HAP-1 (cell line): ENCODE measurements at regions not wholly inside any gene's neighbourhood (a gene's known extent, or its start where the extent isn't known, plus 50 kb on each side); places are given as distances from the start of the nearest gene placed in this dataset.

Source experiments
- DNase-seq, 2 experiments: peaks; one replicate each; pipeline ENCODE4 v3.0.0-alpha.2; 2016 to 2020; ENCODE audit warnings: low spot score in 2 of 2
- H3K27me3 ChIP-seq: fragments of 250-450 bp; sonication (Bioruptor Pico); 2 replicates; pipeline ENCODE4 v1.5.1; 2020; ENCODE audit warnings: low read depth, mild to moderate bottlenecking, moderate library complexity
- H3K36me3 ChIP-seq: fragments of 250-450 bp; sonication (Bioruptor Pico); replicated peaks from 2 replicates; pipeline ENCODE4 v1.5.1; 2020; ENCODE audit warnings: mild to moderate bottlenecking
- H3K4me1 ChIP-seq: fragments of 250-450 bp; sonication (Bioruptor Pico); 2 replicates; pipeline ENCODE4 v1.5.1; 2020; ENCODE audit warnings: mild to moderate bottlenecking
- H3K4me3 ChIP-seq: fragments of 250-450 bp; sonication (Bioruptor Pico); 2 replicates; pipeline ENCODE4 v1.5.1; 2020; ENCODE audit warnings: mild to moderate bottlenecking, moderate library complexity
- H3K9me3 ChIP-seq: fragments of 250-450 bp; sonication (Bioruptor Pico); 2 replicates; pipeline ENCODE4 v1.5.1; 2020; ENCODE audit warnings: mild to moderate bottlenecking, moderate library complexity
- in situ Hi-C: fragments of 300-500 bp; cut with MboI; formaldehyde crosslinking; loops from 3 replicates; pipeline ENCODE4 v1.14.3; 2020; ENCODE audit warnings: low sequenced_read_pairs, inconsistent platforms, mixed read lengths

DNA sequence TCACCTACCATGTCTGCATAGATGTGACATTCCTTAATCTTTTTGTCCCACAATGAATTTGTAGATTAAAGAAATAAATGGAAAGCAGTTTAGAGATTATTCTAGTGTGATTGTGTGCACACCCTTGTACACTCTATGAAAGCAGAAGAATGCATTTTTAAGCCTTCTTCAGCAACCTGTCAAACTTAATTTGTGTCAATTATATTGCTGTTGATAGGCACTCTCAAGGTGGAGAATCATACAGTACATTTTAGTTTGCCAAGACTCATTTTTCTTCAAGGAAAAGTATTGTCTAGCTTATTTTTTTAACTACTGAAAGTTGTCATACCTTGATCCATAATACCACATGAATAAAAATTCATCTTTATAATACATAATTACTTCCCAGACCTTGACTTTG, 1898.9 kb downstream of the OLFM4 start:
- in situ Hi-C loops, result no loop called here

GRCh38 chr13:54928071-54928470, 1899.5 kb downstream of the OLFM4 start:
- Histone ChIP-seq H3K4me1 (0 out of 2 replicates have a peak, but pooled peaks cover 2% of the 10 kb centered on the region), H3K27me3 (no peaks in the 10 kb centered on the region), H3K9me3 (no peaks in the 10 kb centered on the region), H3K4me3 (no peak overlapping the region), H3K36me3 (no peaks in the 10 kb centered on the region)
- no peak for DNase-seq
- in situ Hi-C loops, result no loop called here

More for the DNA sequence above, 1898.9 kb downstream of the OLFM4 start:
- H3K27me3 ChIP-seq, result no peaks in the 10 kb centered on the region
- H3K9me3 ChIP-seq, result no peaks in the 10 kb centered on the region
- 0 out of 2 replicates have a peak, but pooled peaks cover 2% of the 10 kb centered on the region for H3K4me1 ChIP-seq
- H3K4me3 ChIP-seq, result no peak overlapping the region
- no peaks in the 10 kb centered on the region for H3K36me3 ChIP-seq
- DNase-seq, result peak in 1 of 2 experiments; percentile 39

- Histone ChIP-seq H3K36me3 (no peaks in the 10 kb centered on the region), H3K9me3 (no peaks in the 10 kb centered on the region), H3K27me3 (no peaks in the 10 kb centered on the region), H3K4me3 (no peak overlapping the region), H3K4me1 (peaks cover 15% of the 10 kb centered on the region)
- peak; percentile 33 to 79 for DNase-seq
- in situ Hi-C loops, result no loop called here
Measured at GRCh38 chr13:54934121-54934520, 1905.5 kb downstream of the OLFM4 start.

DNA sequence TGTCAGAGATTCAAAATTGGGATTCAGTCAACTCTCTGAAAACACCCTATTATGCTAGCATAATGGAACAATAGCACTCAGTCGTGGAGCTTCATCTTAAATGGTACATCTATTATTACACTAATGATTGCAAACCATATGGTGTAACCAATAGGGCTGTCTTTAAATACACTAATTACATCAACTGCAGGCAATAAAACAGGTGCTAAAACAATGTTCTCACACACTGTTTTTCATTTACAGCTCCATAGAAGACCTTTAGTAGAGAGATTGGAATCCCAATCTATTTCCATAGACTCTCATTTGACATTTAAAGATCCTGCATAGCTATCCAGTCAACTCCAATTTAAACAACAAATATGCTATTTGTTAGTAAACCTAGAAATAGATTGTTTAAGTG, 1917.4 kb downstream of the OLFM4 start:
- no peaks in the 10 kb centered on the region for H3K36me3 ChIP-seq
- H3K9me3 ChIP-seq, result no peaks in the 10 kb centered on the region
- no peaks in the 10 kb centered on the region for H3K27me3 ChIP-seq
- H3K4me1 ChIP-seq, result no peaks in the 10 kb centered on the region
- peak in 1 of 2 experiments; percentile 61 for DNase-seq
- no peak overlapping the region for H3K4me3 ChIP-seq
- in situ Hi-C loops, result no loop called here

DNA sequence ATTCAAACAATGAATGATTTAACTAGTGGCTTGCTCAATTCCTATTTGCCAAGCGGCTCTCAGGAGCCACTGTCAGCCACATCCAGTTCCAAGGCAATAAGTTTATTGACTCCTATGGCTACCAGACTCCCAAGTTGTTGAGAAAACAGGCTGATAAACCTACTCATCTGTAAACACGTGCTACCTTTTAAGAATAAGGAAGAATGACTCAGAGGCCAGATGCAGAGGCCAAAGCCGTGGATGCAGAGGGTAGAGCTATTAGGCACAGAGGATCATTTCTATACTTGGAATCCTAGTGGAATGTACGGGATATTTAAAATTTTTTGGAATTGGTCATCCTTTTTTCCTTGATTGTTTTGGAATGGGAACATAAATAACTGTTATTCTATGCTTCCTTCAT, 1921.1 kb downstream of the OLFM4 start:
- Histone ChIP-seq H3K4me3 (no peak overlapping the region), H3K4me1 (no peaks in the 10 kb centered on the region), H3K36me3 (no peaks in the 10 kb centered on the region), H3K9me3 (no peaks in the 10 kb centered on the region), H3K27me3 (no peaks in the 10 kb centered on the region)
- in situ Hi-C loops, result no loop called here
- no peak for DNase-seq

- Histone ChIP-seq H3K9me3 (no peaks in the 10 kb centered on the region), H3K36me3 (no peaks in the 10 kb centered on the region), H3K4me1 (no peaks in the 10 kb centered on the region), H3K4me3 (no peak overlapping the region), H3K27me3 (no peaks in the 10 kb centered on the region)
- no peak for DNase-seq
- in situ Hi-C loops, result no loop called here
Measured at GRCh38 chr13:54950546-54950945, 1921.9 kb downstream of the OLFM4 start.

DNA sequence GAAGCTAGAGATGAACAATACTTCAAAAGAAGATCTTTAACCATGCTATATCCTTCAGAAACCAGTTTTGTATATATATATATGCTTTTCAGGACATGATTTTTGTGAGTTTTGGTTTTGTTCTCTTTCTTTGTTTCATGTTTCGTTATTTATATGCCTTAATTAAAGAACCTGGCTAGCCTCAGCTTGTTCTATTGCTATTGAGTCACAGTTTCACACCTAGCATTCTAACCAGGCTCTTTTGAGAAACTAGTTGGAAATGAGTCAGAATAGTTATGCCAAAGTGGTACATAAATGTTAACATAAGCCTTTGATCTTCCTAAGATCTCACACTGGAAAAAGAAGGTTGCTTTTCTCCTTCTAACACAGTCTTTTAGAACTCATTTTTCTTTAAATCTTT, 1925.2 kb downstream of the OLFM4 start:
- Histone ChIP-seq H3K36me3 (no peaks in the 10 kb centered on the region), H3K4me3 (no peak overlapping the region), H3K9me3 (no peaks in the 10 kb centered on the region), H3K4me1 (no peaks in the 10 kb centered on the region), H3K27me3 (no peaks in the 10 kb centered on the region)
- in situ Hi-C loops, result no loop called here
- DNase-seq, result no peak

- in situ Hi-C loops, result no loop called here
- H3K36me3 ChIP-seq, result no peaks in the 10 kb centered on the region
- no peak for DNase-seq
- no peaks in the 10 kb centered on the region for H3K9me3 ChIP-seq
- H3K4me1 ChIP-seq, result no peaks in the 10 kb centered on the region
- no peak overlapping the region for H3K4me3 ChIP-seq
- no peaks in the 10 kb centered on the region for H3K27me3 ChIP-seq
Measured at GRCh38 chr13:54958781-54959180, 1930.2 kb downstream of the OLFM4 start.

GRCh38 chr13:54965881-54966280, 1937.3 kb downstream of the OLFM4 start:
- in situ Hi-C loops, result no loop called here

GRCh38 chr13:54972838-54973237, 1944.2 kb downstream of the OLFM4 start:
- H3K36me3 ChIP-seq, result no peaks in the 10 kb centered on the region
- peaks cover 3% of the 10 kb centered on the region for H3K4me1 ChIP-seq
- no peaks in the 10 kb centered on the region for H3K9me3 ChIP-seq
- no peaks in the 10 kb centered on the region for H3K27me3 ChIP-seq
- H3K4me3 ChIP-seq, result no peak overlapping the region
- in situ Hi-C loops, result no loop called here
- DNase-seq, result no peak

More at GRCh38 chr13:54965881-54966280, 1937.3 kb downstream of the OLFM4 start:
- no peaks in the 10 kb centered on the region for H3K36me3 ChIP-seq
- H3K27me3 ChIP-seq, result no peaks in the 10 kb centered on the region
- no peak for DNase-seq
- no peaks in the 10 kb centered on the region for H3K9me3 ChIP-seq
- H3K4me1 ChIP-seq, result no peaks in the 10 kb centered on the region
- no peak overlapping the region for H3K4me3 ChIP-seq

GRCh38 chr13:54975676-54976075, 1947.1 kb downstream of the OLFM4 start:
- Histone ChIP-seq H3K36me3 (no peaks in the 10 kb centered on the region), H3K4me3 (no peak overlapping the region), H3K9me3 (no peaks in the 10 kb centered on the region), H3K27me3 (no peaks in the 10 kb centered on the region), H3K4me1 (peaks cover 3% of the 10 kb centered on the region)
- no peak for DNase-seq
- in situ Hi-C loops, result no loop called here

DNA sequence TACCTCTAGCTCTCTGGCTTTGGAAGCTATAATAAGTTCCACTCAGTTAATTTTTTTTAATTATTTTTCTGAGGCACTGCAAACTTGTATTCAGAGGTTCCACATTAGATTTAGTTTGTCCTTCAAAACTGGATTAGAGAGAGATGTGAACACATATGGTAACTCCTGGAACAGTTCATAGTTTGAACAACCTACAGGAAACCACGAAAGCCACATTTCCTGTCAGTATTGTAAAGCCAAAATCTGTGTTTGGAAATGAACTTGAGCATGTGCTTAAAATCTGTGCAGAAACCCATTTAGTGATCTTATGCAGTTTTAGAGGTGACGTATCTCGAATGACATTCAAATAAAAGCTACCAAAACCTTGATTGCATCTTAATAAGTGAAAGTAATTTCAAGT, 1952.0 kb downstream of the OLFM4 start:
- Histone ChIP-seq H3K4me1 (no peaks in the 10 kb centered on the region; the same call in 1 of the 2 replicates), H3K27me3 (no peaks in the 10 kb centered on the region), H3K36me3 (no peaks in the 10 kb centered on the region), H3K4me3 (no peak overlapping the region), H3K9me3 (no peaks in the 10 kb centered on the region)
- no peak for DNase-seq
- in situ Hi-C loops, result no loop called here

DNA sequence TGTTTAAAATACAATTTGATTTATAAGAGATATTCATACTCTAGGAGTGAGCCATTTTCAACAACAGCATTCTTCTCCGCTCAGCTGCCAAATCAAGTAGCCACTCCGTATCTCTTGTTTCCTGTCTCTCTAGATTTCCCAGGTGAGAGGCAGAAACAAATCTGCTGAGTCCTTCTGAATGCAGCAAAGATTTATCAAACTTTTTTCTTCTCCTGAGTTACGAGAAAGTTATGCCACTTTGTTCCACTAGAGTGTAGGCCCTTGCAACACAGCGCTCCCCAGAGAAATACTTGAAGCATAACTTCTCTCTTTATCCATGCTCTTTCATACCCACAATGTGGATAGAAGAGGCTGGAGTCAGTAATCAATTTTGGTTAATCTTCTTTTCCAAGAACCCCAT, 1960.8 kb downstream of the OLFM4 start:
- H3K4me1 ChIP-seq, result no peaks in the 10 kb centered on the region
- in situ Hi-C loops, result no loop called here
- H3K9me3 ChIP-seq, result no peaks in the 10 kb centered on the region
- H3K36me3 ChIP-seq, result no peaks in the 10 kb centered on the region
- DNase-seq, result no peak
- H3K27me3 ChIP-seq, result no peaks in the 10 kb centered on the region
- no peak overlapping the region for H3K4me3 ChIP-seq

DNA sequence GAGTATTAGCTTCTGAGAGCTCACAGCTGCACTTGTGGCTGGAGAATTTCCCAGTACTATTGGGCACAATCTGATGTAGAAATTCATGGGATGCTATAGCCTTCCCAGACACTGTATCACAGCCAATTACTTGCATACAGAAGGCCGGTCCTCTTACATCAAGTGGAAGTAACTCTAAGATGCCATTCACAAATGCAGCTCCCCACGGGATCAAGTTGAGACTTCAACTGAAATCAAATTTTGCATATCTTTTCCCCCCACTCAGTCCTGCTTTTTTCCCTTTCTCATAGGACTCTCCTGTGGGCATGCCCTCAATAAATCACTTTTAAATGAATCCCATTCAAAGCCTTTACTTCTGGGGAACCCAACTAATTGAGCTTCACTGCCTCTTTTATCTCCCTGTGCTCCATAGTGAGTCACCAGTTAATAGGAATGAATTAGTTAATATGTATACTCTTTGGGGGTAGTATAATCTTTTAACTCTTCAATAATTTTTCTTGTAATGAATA, 1970.8 kb downstream of the OLFM4 start:
- Histone ChIP-seq H3K9me3 (peaks cover 3% of the 10 kb centered on the region; the same call in 1 of the 2 replicates), H3K4me1 (peaks cover 8% of the 10 kb centered on the region; the same call in 1 of the 2 replicates), H3K4me3 (no peak overlapping the region), H3K36me3 (no peaks in the 10 kb centered on the region), H3K27me3 (no peaks in the 10 kb centered on the region)
- DNase-seq, result no peak
- in situ Hi-C loops, result no loop called here

- Histone ChIP-seq H3K4me1 (peaks cover 8% of the 10 kb centered on the region; the same call in 1 of the 2 replicates), H3K27me3 (no peaks in the 10 kb centered on the region), H3K36me3 (no peaks in the 10 kb centered on the region), H3K9me3 (peaks cover 3% of the 10 kb centered on the region; the same call in 1 of the 2 replicates), H3K4me3 (no peak overlapping the region)
- peak in 1 of 2 experiments; percentile 24 for DNase-seq
- in situ Hi-C loops, result no loop called here
Measured at GRCh38 chr13:55000043-55000442, 1971.4 kb downstream of the OLFM4 start.
